ENCODE measurements at regions not wholly inside any gene's neighbourhood (a gene's known extent, or its start where the extent isn't known, plus 50 kb on each side); places are given as distances from the start of the nearest gene placed in this dataset.

GRCh38 chr15:92719021-92719420 lies 63.4 kb upstream of the FAM174B start:
- Histone ChIP-seq H3K27ac (ENCODE audit: insufficient read depth, low read length) (no peak overlapping the region), H2BK120ac (ENCODE audit: low read depth, low read length) (no peak overlapping the region), H2AK5ac (ENCODE audit: low read depth, low read length) (no peak overlapping the region), H3K4ac (ENCODE audit: low read depth, low read length) (no peak overlapping the region), H3K4me2 (ENCODE audit: low read depth, low read length) (no peak overlapping the region), H2BK5ac (ENCODE audit: low read depth, low read length, poor library complexity, severe bottlenecking) (no peak overlapping the region), H3K14ac (replicated peaks; ENCODE audit: low read depth, low read length) (no peak overlapping the region), H3K9me3 (ENCODE audit: control insufficient read depth, insufficient read depth, low read length) (no peaks in the 10 kb centered on the region; the same call in 1 of the 2 replicates), H3K4me1 (ENCODE audit: control insufficient read depth, insufficient read depth, low read length) (no peaks in the 10 kb centered on the region; the same call in 1 of the 2 replicates), H3K56ac (ENCODE audit: extremely low read depth, insufficient read depth, low read length) (no peak overlapping the region), H4K8ac (ENCODE audit: low read depth in 2 of 2, low read length in 2 of 2) (no peak overlapping the region), H3K36me3 (ENCODE audit: control insufficient read depth, insufficient read depth, low read length) (no peaks in the 10 kb centered on the region), H2BK15ac (ENCODE audit: low read depth, low read length) (no peak overlapping the region), H3K9me1 (ENCODE audit: insufficient read depth, low read length) (no peaks in the 10 kb centered on the region), H2AK9ac (replicated peaks; ENCODE audit: low read depth, low read length, poor library complexity) (no peak overlapping the region), H2AFZ (replicated peaks; ENCODE audit: low read length, poor library complexity) (no peak overlapping the region), H4K5ac (ENCODE audit: low read depth, low read length) (no peak overlapping the region), H3K4me3 (ENCODE audit: insufficient read depth, low read depth, low read length) (no peak overlapping the region), H2BK20ac (ENCODE audit: low read depth, low read length) (no peak overlapping the region), H3K79me1 (ENCODE audit: low read depth in 1 of 2, low read length in 2 of 2) (no peaks in the 10 kb centered on the region), H3K9ac (ENCODE audit: low read depth, low read length) (no peak overlapping the region), H3K27me3 (ENCODE audit: control insufficient read depth, insufficient read depth, low read length) (peaks cover under 1% of the 10 kb centered on the region; the same call in 1 of the 2 replicates), H4K91ac (ENCODE audit: insufficient read depth, low read depth, low read length) (no peak overlapping the region), H3K18ac (ENCODE audit: low read depth, low read length) (no peak overlapping the region), H4K20me1 (ENCODE audit: insufficient read depth, low read length) (no peaks in the 10 kb centered on the region), H3K23ac (ENCODE audit: low read depth, low read length) (no peak overlapping the region)
- intact Hi-C loops (cut with micrococcal nuclease), result loop anchor here (10.0 kb wide), 2 partner anchors 104 to 1014 kb away; no protein-coding TSS in a partner anchor
- DNase-seq (no peak), ATAC-seq (ENCODE audit: low read depth) (no peak)
- no peak for TF ChIP-seq BHLHE40 (IDR thresholded peaks at IDR 0.05; ENCODE audit: low read depth, low read length)
- no peak for TF ChIP-seq CEBPB (IDR thresholded peaks at IDR 0.05; ENCODE audit: low read depth, low read length)
- TF ChIP-seq NFE2L2 (IDR thresholded peaks at IDR 0.05; ENCODE audit: low read depth, low read length), result no peak
- TF ChIP-seq MAFK (IDR thresholded peaks at IDR 0.05; ENCODE audit: low read depth, low read length), result no peak
- TF ChIP-seq FOS (IDR thresholded peaks at IDR 0.05; ENCODE audit: low read depth, low read length), result no peak
- no peak for TF ChIP-seq MXI1 (IDR thresholded peaks at IDR 0.05; ENCODE audit: borderline replicate concordance, low read depth, low read length)
- no peak for TF ChIP-seq USF2 (IDR thresholded peaks at IDR 0.05; ENCODE audit: low read depth, low read length)
- TF ChIP-seq, protein P1, sequence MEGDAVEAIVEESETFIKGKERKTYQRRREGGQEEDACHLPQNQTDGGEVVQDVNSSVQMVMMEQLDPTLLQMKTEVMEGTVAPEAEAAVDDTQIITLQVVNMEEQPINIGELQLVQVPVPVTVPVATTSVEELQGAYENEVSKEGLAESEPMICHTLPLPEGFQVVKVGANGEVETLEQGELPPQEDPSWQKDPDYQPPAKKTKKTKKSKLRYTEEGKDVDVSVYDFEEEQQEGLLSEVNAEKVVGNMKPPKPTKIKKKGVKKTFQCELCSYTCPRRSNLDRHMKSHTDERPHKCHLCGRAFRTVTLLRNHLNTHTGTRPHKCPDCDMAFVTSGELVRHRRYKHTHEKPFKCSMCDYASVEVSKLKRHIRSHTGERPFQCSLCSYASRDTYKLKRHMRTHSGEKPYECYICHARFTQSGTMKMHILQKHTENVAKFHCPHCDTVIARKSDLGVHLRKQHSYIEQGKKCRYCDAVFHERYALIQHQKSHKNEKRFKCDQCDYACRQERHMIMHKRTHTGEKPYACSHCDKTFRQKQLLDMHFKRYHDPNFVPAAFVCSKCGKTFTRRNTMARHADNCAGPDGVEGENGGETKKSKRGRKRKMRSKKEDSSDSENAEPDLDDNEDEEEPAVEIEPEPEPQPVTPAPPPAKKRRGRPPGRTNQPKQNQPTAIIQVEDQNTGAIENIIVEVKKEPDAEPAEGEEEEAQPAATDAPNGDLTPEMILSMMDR (conservative IDR thresholded peaks at IDR 0.05; ENCODE audit: low read depth, low read length), result no peak
- no peak for TF ChIP-seq SMC3 (IDR thresholded peaks at IDR 0.05; ENCODE audit: low read depth, low read length)
- TF ChIP-seq ELK1 (IDR thresholded peaks at IDR 0.05; ENCODE audit: borderline replicate concordance, low read depth, low read length), result no peak
- no peak for TF ChIP-seq RFX5 (IDR thresholded peaks at IDR 0.05; ENCODE audit: low read depth, low read length)
- no peak for TF ChIP-seq RAD21 (IDR thresholded peaks at IDR 0.05; ENCODE audit: low read length)
- TF ChIP-seq RCOR1 (IDR thresholded peaks at IDR 0.05; ENCODE audit: insufficient replicate concordance, low read length), result no peak
- no peak for TF ChIP-seq POLR2A (IDR thresholded peaks at IDR 0.05; ENCODE audit: low read depth, low read length)
- TF ChIP-seq MAZ (IDR thresholded peaks at IDR 0.05; ENCODE audit: borderline replicate concordance, low read depth, low read length), result no peak
- no peak for TF ChIP-seq CHD1 (IDR thresholded peaks at IDR 0.05; ENCODE audit: low read depth, low read length)
- in situ Hi-C loops (cut with MboI; ENCODE audit: low sequenced_read_pairs), result loop anchor here (5.0 to 25.0 kb wide), 2 partner anchors 627 to 882 kb away; no protein-coding TSS in a partner anchor
- ChIA-PET CTCF (no interaction called here), POLR2A (ENCODE audit: unreplicated experiment) (no interaction called here)
- WGBS, 2 experiments (ENCODE audit: extremely low coverage in 2 of 2, insufficient read length in 1 of 2), result no CpG with 5 or more reads among the region's 4 CpGs
- dilution Hi-C loops (cut with HindIII; ENCODE audit: low sequenced_read_pairs, unreplicated experiment), result no loop called here
- BruUV-seq (replicated peaks), result no TSS peak
